GM12864 (cell line): ENCODE measurements at regions not wholly inside any gene's neighbourhood (a gene's known extent, or its start where the extent isn't known, plus 50 kb on each side); places are given as distances from the start of the nearest gene placed in this dataset.

Experiments used
- DNase-seq: peaks from one replicate; pipeline ENCODE4 v3.0.0-alpha.2; 2011; ENCODE audit warnings: low read depth
- H3K4me3 ChIP-seq: 2 replicates; pipeline ENCODE4 v1.5.1; 2011; ENCODE audit warnings: mild to moderate bottlenecking, low read depth, low read length, control low read depth
- TF ChIP-seq, protein P1 (sequence below): IDR thresholded peaks from 2 replicates; pipeline ENCODE4 v1.5.1; 2011; ENCODE audit warnings: low read depth, mild to moderate bottlenecking, moderate library complexity, low read length, control low read depth, inconsistent platforms; ENCODE audit errors: missing control alignments

DNA sequence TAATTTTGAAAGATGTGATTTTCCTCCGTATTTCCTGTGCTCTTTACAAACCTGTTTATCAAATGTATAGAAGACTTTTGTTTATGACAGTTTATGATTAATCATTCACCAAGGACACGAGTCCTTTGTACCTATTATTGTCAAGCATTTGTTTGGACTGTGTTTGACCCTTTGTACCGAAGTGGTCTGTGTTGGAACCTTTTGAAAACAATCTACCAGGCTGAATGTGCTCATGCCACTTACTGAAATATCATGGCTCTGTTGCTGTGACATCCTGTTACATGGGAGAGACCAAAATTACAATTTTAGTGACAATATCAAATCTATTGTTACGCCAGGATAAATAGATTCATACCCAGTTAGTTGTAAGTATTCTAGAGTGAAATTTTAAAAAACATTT is 193.6 kb downstream of the IRS2 start:
- no peak overlapping the region for H3K4me3 ChIP-seq
- DNase-seq: no peak
- TF ChIP-seq, protein P1, sequence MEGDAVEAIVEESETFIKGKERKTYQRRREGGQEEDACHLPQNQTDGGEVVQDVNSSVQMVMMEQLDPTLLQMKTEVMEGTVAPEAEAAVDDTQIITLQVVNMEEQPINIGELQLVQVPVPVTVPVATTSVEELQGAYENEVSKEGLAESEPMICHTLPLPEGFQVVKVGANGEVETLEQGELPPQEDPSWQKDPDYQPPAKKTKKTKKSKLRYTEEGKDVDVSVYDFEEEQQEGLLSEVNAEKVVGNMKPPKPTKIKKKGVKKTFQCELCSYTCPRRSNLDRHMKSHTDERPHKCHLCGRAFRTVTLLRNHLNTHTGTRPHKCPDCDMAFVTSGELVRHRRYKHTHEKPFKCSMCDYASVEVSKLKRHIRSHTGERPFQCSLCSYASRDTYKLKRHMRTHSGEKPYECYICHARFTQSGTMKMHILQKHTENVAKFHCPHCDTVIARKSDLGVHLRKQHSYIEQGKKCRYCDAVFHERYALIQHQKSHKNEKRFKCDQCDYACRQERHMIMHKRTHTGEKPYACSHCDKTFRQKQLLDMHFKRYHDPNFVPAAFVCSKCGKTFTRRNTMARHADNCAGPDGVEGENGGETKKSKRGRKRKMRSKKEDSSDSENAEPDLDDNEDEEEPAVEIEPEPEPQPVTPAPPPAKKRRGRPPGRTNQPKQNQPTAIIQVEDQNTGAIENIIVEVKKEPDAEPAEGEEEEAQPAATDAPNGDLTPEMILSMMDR: no peak

DNA sequence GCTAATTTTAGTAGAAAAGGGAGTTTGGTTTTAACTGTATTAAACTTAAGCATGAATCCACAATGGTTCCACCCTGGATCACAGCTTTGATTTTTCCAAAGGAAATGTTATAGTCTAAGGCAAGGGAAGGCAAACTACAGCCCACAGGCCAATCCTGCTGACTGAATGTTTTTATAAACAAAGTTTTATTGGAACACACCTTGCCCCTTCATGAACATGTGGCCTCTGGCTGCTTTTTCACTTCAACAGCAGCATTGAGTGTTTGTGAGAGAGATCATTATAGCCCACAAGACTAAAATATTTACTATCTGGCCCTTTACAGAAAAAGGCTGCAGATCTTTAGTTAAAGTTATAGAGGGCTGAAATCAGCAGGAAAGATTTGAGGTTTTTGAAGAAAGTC is 198.7 kb downstream of the IRS2 start:
- no peak for DNase-seq
- TF ChIP-seq, protein P1: no peak
- no peak overlapping the region for H3K4me3 ChIP-seq

DNA sequence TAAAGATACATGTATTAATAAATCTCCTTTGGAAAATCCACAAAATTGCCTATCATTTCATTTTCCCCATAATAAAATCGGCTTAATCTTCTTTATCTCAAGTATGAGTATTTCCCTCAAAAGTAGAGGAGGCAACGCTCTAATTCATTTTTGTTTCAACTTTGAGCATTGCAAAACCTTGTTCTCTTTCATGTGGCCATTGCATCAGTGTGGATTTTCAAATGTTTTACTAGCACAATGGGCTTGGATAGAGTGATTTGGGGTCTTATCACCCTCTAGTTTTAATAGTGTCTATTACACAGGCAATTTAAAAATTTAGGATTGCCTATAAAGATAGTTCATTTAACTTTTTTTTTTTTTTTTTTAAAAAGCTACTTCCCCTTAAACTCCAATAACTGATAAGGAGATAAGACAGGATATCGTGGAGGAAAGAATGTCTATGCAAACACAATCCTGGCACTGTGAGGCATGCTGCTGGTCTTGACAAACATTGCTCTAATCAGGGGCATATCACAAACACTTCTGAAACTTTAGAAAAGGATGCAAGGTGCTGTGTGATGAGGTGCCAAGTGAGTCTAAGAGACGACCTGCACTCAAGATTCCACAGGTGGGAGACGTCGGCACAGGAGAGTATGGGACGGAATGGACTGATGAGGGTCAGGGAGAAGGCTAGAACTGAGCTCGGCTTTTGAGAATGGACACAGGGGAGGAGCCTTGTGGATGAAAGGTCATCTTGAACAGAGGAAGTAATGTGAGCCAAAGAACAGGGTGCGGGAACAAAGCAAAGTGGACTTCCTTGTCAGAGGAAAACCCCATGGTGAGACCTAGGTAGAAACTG is 199.7 kb downstream of the IRS2 start:
- H3K4me3 ChIP-seq: no peak overlapping the region
- DNase-seq: no peak
- TF ChIP-seq, protein P1: no peak

DNA sequence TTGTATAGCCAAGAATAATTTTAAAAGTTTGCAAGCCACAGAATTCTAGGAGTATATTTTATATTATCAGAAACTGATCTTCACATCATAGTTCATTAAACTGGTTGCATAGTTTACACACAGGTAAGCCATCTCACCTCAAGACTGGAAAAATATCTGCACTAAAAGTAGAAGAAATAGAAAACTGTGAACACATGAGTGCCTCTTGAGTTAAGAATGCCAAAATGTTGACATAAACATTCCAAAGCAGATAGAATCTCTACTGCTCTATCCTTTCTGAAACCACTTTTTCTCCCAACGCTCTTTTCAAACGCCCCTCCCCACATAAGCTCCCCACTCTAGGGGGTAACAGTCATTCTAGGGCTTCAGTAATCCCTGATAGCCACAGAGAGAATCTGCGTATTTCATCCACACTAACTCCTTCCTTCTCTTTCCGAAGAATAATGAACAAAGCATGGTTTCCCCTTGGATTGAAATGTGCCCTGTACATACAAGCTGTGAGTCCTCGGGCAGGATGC is 201.5 kb downstream of the IRS2 start:
- TF ChIP-seq, protein P1: no peak

DNA sequence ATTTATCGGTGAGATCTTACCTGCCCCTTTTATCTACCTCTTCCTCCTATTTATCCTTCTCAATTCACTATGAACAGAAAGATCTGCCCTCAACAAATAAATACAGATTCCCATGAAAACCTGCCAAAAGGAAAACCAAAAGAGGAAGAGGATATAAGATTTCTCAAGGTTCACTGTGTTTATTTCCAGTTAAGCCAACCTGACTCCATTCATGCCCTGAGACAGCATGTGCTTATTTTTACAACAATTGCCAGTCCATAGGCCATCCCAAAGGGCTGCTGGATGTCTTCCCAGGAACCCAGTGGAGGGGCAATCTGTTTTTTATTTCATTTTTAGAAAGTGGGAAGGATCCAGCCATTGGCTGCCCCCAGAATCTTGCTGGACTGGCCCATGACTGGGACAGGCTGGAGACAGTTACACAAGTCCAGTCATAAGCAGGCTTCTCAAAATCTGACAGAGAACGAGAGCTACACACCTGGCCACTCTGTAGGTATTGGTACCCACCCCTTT is 209.1 kb downstream of the IRS2 start:
- TF ChIP-seq, protein P1: no peak
- H3K4me3 ChIP-seq: no peak overlapping the region
- DNase-seq: no peak

More for the DNA sequence above, 201.5 kb downstream of the IRS2 start:
- DNase-seq: no peak
- no peak overlapping the region for H3K4me3 ChIP-seq

DNA sequence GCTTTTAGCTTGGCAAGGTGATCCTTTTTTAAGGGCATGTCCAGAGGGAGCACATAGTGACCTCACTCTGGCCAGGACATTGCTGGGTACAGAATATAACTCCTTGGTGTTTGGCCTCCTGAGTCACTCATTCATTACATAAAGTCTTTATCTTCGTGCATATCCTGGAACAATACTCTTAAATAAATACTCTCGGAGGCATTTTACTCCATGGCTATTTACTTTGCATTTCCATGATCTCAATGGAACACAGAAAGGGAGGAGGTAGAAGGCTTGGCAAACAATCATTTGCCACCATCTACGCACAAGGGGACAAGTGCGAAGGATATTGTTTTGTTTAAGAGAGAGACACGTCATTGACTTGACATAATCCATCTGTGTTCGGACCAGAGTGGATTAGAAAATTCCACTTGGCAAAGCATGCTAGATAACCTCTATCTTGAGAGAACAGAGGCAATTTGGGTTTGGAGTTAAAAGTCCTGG is 210.0 kb downstream of the IRS2 start:
- H3K4me3 ChIP-seq: no peak overlapping the region
- DNase-seq: no peak
- TF ChIP-seq, protein P1: no peak
